DOHH2 (cell line): ENCODE measurements at regions not wholly inside any gene's neighbourhood (a gene's known extent, or its start where the extent isn't known, plus 50 kb on each side); places are given as distances from the start of the nearest gene placed in this dataset.

ENCODE experiments used
- EZH2phosphoT487 ChIP-seq: fragments of 200-600 bp; sonication (generic); IDR thresholded peaks from 2 replicates; pipeline ENCODE4 v1.6.1; 2017; ENCODE audit warnings: borderline replicate concordance, mild to moderate bottlenecking, antibody characterized with exemption, low read length, moderate library complexity, mixed read lengths
- TF ChIP-seq, protein P1 (sequence below): fragments of 200-600 bp; sonication (generic); IDR thresholded peaks from one replicate; pipeline ENCODE4 v1.5.1; 2014; ENCODE audit warnings: antibody characterized with exemption, mild to moderate bottlenecking, low read depth, low read length; ENCODE audit not compliant: poor library complexity, severe bottlenecking

DNA sequence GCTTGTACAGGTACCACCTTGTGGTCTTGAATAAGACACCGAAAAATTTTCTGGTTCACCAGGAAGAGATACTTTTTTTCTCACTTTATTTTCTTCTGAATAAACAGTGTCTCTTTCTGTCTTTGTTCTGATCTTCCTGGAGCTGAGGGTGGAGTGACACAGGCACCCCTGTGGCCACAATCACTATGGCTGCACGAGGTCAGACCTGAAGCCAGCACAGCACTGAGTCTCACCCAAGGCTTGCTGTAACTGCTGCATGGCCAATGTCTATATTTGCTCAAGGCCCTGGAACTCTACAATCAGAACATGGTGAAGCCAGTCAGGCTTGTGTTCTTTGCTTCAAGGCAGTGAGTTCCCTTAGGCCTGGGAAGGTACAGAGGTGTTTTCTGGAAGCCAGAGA lies 87.2 kb downstream of the GPR174 start:
- TF ChIP-seq EZH2phosphoT487: no peak
- TF ChIP-seq, protein P1, sequence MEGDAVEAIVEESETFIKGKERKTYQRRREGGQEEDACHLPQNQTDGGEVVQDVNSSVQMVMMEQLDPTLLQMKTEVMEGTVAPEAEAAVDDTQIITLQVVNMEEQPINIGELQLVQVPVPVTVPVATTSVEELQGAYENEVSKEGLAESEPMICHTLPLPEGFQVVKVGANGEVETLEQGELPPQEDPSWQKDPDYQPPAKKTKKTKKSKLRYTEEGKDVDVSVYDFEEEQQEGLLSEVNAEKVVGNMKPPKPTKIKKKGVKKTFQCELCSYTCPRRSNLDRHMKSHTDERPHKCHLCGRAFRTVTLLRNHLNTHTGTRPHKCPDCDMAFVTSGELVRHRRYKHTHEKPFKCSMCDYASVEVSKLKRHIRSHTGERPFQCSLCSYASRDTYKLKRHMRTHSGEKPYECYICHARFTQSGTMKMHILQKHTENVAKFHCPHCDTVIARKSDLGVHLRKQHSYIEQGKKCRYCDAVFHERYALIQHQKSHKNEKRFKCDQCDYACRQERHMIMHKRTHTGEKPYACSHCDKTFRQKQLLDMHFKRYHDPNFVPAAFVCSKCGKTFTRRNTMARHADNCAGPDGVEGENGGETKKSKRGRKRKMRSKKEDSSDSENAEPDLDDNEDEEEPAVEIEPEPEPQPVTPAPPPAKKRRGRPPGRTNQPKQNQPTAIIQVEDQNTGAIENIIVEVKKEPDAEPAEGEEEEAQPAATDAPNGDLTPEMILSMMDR: no peak
